MM.1S (cell line): ENCODE measurements at regions not wholly inside any gene's neighbourhood (a gene's known extent, or its start where the extent isn't known, plus 50 kb on each side); places are given as distances from the start of the nearest gene placed in this dataset.

Source experiments
- DNase-seq: peaks from one replicate; pipeline ENCODE4 v3.0.0-alpha.2; 2015
- H2AFZ ChIP-seq: fragments of 300-600 bp; sonication (generic); 2 replicates; pipeline ENCODE4 v1.6.0; 2016; ENCODE audit warnings: antibody characterized with exemption, low read length
- H3F3A ChIP-seq: fragments of 300-600 bp; sonication (generic); 2 replicates; pipeline ENCODE4 v1.6.1; 2016; ENCODE audit warnings: mild to moderate bottlenecking, antibody characterized with exemption, low read length, moderate library complexity, mixed read lengths; ENCODE audit not compliant: insufficient read depth
- H3K27ac ChIP-seq: fragments of 300-600 bp; sonication (generic); 2 replicates; pipeline ENCODE4 v1.5.1; 2016; ENCODE audit warnings: mild to moderate bottlenecking, low read length
- H3K27me3 ChIP-seq: fragments of 300-600 bp; sonication (generic); replicated peaks from 2 replicates; pipeline ENCODE4 v1.6.0; 2016; ENCODE audit warnings: low read length; ENCODE audit not compliant: insufficient read depth
- H3K36me3 ChIP-seq: fragments of 300-600 bp; sonication (generic); replicated peaks from 2 replicates; pipeline ENCODE4 v1.6.1; 2016; ENCODE audit warnings: mild to moderate bottlenecking, low read length, mixed read lengths; ENCODE audit not compliant: insufficient read depth
- H3K4me1 ChIP-seq: fragments of 300-600 bp; sonication (generic); 2 replicates; pipeline ENCODE4 v1.6.1; 2016; ENCODE audit warnings: low read length, mixed read lengths
- H3K4me2 ChIP-seq: fragments of 300-600 bp; sonication (generic); 2 replicates; pipeline ENCODE4 v1.6.0; 2016; ENCODE audit warnings: low read depth, low read length
- H3K4me3 ChIP-seq: fragments of 300-600 bp; sonication (generic); 2 replicates; pipeline ENCODE4 v1.5.1; 2016; ENCODE audit warnings: low read length, mixed read lengths
- H3K79me2 ChIP-seq: fragments of 300-600 bp; sonication (generic); 2 replicates; pipeline ENCODE4 v1.6.1; 2016; ENCODE audit warnings: mixed run types, low read length, mixed read lengths
- H3K9ac ChIP-seq: fragments of 300-600 bp; sonication (generic); 2 replicates; pipeline ENCODE4 v1.6.1; 2016; ENCODE audit warnings: low read length, mixed read lengths
- H3K9me2 ChIP-seq: fragments of 300-600 bp; sonication (generic); replicated peaks from 2 replicates; pipeline ENCODE4 v1.6.1; 2016; ENCODE audit warnings: mild to moderate bottlenecking, low read length, mixed read lengths; ENCODE audit not compliant: insufficient read depth
- H3K9me3 ChIP-seq: fragments of 300-600 bp; sonication (generic); replicated peaks from 2 replicates; pipeline ENCODE4 v1.6.1; 2016; ENCODE audit warnings: mild to moderate bottlenecking, low read length, mixed read lengths; ENCODE audit not compliant: insufficient read depth
- H4K20me1 ChIP-seq: fragments of 300-600 bp; sonication (generic); 2 replicates; pipeline ENCODE4 v1.6.1; 2016; ENCODE audit warnings: mild to moderate bottlenecking, low read length, moderate library complexity, mixed read lengths; ENCODE audit not compliant: insufficient read depth
- CTCF ChIP-seq: fragments of 300-600 bp; sonication (generic); IDR thresholded peaks from 2 replicates; pipeline ENCODE4 v1.5.1; 2016; ENCODE audit warnings: antibody characterized with exemption, low read length, mixed read lengths
- EZH2 ChIP-seq: fragments of 300-600 bp; sonication (generic); optimal IDR thresholded peaks from 2 replicates; pipeline ENCODE3; 2017; ENCODE audit warnings: low read depth, mild to moderate bottlenecking, antibody characterized with exemption, low read length, mixed read lengths
- EZH2phosphoT487 ChIP-seq: fragments of 300-600 bp; sonication (generic); IDR thresholded peaks from 2 replicates; pipeline ENCODE4 v1.6.1; 2018; ENCODE audit warnings: antibody characterized with exemption, low read length

GRCh38 chr11:26150031-26150430 is 181.9 kb upstream of the ANO3 start:
- Histone ChIP-seq H3K4me1 (no peaks in the 10 kb centered on the region), H3K27ac (no peak overlapping the region), H3F3A (no peaks in the 10 kb centered on the region), H2AFZ (no peak overlapping the region), H3K9ac (no peak overlapping the region), H3K79me2 (no peaks in the 10 kb centered on the region), H3K27me3 (no peaks in the 10 kb centered on the region), H4K20me1 (no peaks in the 10 kb centered on the region), H3K9me3 (no peaks in the 10 kb centered on the region), H3K4me3 (no peak overlapping the region), H3K36me3 (no peaks in the 10 kb centered on the region), H3K4me2 (no peak overlapping the region), H3K9me2 (no peaks in the 10 kb centered on the region)
- DNase-seq: no peak
- TF ChIP-seq EZH2phosphoT487: no peak
- TF ChIP-seq EZH2: no peak
- no peak for TF ChIP-seq CTCF

GRCh38 chr11:26158251-26158650 is 173.7 kb upstream of the ANO3 start:
- no peak overlapping the region for H2AFZ ChIP-seq
- DNase-seq: no peak

GRCh38 chr11:26162291-26162690 is 169.6 kb upstream of the ANO3 start:
- no peaks in the 10 kb centered on the region for H3K79me2 ChIP-seq
- no peaks in the 10 kb centered on the region for H3K27me3 ChIP-seq
- no peaks in the 10 kb centered on the region for H3K4me1 ChIP-seq
- TF ChIP-seq EZH2phosphoT487: no peak
- no peak for TF ChIP-seq EZH2
- TF ChIP-seq CTCF: no peak
- no peak overlapping the region for H3K4me2 ChIP-seq
- H3K9me2 ChIP-seq: no peaks in the 10 kb centered on the region
- no peaks in the 10 kb centered on the region for H3K36me3 ChIP-seq
- no peaks in the 10 kb centered on the region for H3F3A ChIP-seq
- DNase-seq: no peak
- H3K9ac ChIP-seq: no peak overlapping the region
- H4K20me1 ChIP-seq: no peaks in the 10 kb centered on the region
- H3K4me3 ChIP-seq: no peak overlapping the region
- no peak overlapping the region for H2AFZ ChIP-seq
- H3K27ac ChIP-seq: no peak overlapping the region
- no peaks in the 10 kb centered on the region for H3K9me3 ChIP-seq

More at GRCh38 chr11:26158251-26158650, 173.7 kb upstream of the ANO3 start:
- H3K4me2 ChIP-seq: no peak overlapping the region
- H3K36me3 ChIP-seq: no peaks in the 10 kb centered on the region
- H3K79me2 ChIP-seq: no peaks in the 10 kb centered on the region
- H3K9me2 ChIP-seq: no peaks in the 10 kb centered on the region
- H3K4me3 ChIP-seq: no peak overlapping the region
- no peaks in the 10 kb centered on the region for H3K27me3 ChIP-seq
- no peak overlapping the region for H3K27ac ChIP-seq
- no peak overlapping the region for H3K9ac ChIP-seq
- TF ChIP-seq EZH2phosphoT487 (no peak), CTCF (no peak), EZH2 (no peak)
- no peaks in the 10 kb centered on the region for H3K9me3 ChIP-seq
- H3K4me1 ChIP-seq: no peaks in the 10 kb centered on the region
- no peaks in the 10 kb centered on the region for H3F3A ChIP-seq
- no peaks in the 10 kb centered on the region for H4K20me1 ChIP-seq
